ENCODE measurements at regions not wholly inside any gene's neighbourhood (a gene's known extent, or its start where the extent isn't known, plus 50 kb on each side); places are given as distances from the start of the nearest gene placed in this dataset.

DNA sequence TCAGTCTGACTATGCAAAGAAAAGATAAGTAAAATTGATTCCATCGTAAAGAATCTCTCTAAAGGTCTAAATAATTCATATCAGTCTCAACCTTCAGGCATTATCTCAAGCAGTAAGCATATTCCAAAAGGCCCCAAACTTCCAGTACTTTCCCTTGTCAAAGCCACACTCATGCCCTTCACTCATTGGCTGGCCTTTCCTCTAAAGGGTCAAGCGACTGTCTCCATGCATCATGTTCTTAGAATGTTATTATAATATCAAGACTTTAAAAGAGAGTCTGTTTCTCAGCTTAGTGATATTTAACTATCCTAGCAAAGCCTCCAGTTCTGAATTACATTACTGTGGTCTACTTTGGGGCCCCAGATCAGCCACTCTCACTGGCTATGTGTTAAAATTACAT is 271.3 kb downstream of the MREG start (continued):
- TF ChIP-seq MEF2A (IDR thresholded peaks at IDR 0.05; ENCODE audit: insufficient read depth, low read depth, low read length) (no peak), RAD21 (IDR thresholded peaks at IDR 0.05; ENCODE audit: insufficient read depth, low read depth, low read length) (no peak), ZNF217 (IDR thresholded peaks at IDR 0.05) (no peak), CBX3 (IDR thresholded peaks at IDR 0.05; ENCODE audit: borderline replicate concordance, low read depth) (no peak)

DNA sequence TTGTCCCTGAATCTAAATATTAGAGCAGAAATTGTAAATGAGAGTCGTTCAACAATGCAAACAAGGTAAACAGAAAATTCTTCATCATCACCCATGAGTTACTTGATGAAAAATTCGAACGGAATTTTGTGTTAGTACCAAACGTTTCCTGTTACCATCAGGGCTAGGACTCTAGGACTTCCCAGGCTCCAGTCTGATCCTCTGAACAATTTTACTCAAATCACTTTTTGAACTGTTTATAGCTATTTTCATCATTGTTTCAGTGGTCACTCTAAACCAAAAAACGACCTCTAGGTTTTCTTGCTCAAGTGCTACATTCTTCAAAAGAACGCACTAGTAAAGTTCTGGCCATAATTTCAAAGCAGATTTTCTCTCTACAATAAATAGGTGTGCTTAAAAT is 273.3 kb downstream of the MREG start:
- no peaks in the 10 kb centered on the region for H3K36me3 ChIP-seq (ENCODE audit: control insufficient read depth in 2 of 2, insufficient read depth in 2 of 2, low read length in 1 of 2)
- ChIA-PET POLR2A (no interaction called here), SMC1A (ENCODE audit: uncharacterized antibody, unreplicated experiment) (interaction anchor here (1.5 to 2.8 kb wide), 2 partner anchors 9 kb away, joined by 3 to 11 read pairs; no protein-coding TSS in a partner anchor), CTCF (no interaction called here), RAD21 (ENCODE audit: unreplicated experiment) (interaction anchor here (0.9 to 1.3 kb wide), 2 partner anchors 90 to 174 kb away, joined by 3 to 4 read pairs; no protein-coding TSS in a partner anchor)
- BruUV-seq (replicated peaks), result no TSS peak
- H2AFZ ChIP-seq (ENCODE audit: control insufficient read depth, low read depth, low read length), result no peak overlapping the region
- intact Hi-C loops (cut with micrococcal nuclease; ENCODE audit: unreplicated experiment) (no loop called here), in situ Hi-C loops (cut with MboI) (no loop called here)
- H4K20me1 ChIP-seq (ENCODE audit: control insufficient read depth, insufficient read depth), result no peaks in the 10 kb centered on the region
- DNase-seq (ENCODE audit: low read depth, low spot score) (no peak), FAIRE-seq (no peak), ATAC-seq (no peak)
- no peaks in the 10 kb centered on the region for H3K9me3 ChIP-seq (replicated peaks; ENCODE audit: control insufficient read depth, insufficient read depth, low read length)
- H3K27ac ChIP-seq (ENCODE audit: control insufficient read depth, insufficient read depth), result no peak overlapping the region
- no peak overlapping the region for H3K4me2 ChIP-seq (ENCODE audit: control insufficient read depth, insufficient read depth)
- no peaks in the 10 kb centered on the region for H3K4me1 ChIP-seq (ENCODE audit: control insufficient read depth, insufficient read depth, low read length)
- no peak overlapping the region for H3K9ac ChIP-seq (ENCODE audit: control insufficient read depth, insufficient read depth, low read length)
- 43% methylated on average over 6 of the region's 6 CpGs for WGBS (ENCODE audit: insufficient coverage, insufficient replicate concordance, low lambda C conversion rate, missing lambda C conversion rate)
- H3K79me2 ChIP-seq (ENCODE audit: control insufficient read depth, insufficient read depth, low read length), result no peaks in the 10 kb centered on the region
- no peak overlapping the region for H3K4me3 ChIP-seq
- no peaks in the 10 kb centered on the region for H3K27me3 ChIP-seq (replicated peaks in 1 of 2; ENCODE audit: control insufficient read depth in 2 of 2, insufficient read depth in 2 of 2, low read length in 1 of 2)
- TF ChIP-seq NFIC (IDR thresholded peaks at IDR 0.05; ENCODE audit: low read depth, low read length) (no peak), EGR1 (IDR thresholded peaks at IDR 0.05; ENCODE audit: borderline replicate concordance in 1 of 2, low read depth in 2 of 2, low read length in 2 of 2) (no peak), HDAC2 (IDR thresholded peaks at IDR 0.05) (no peak), CHD4 (IDR thresholded peaks at IDR 0.05) (no peak), JUNB (IDR thresholded peaks at IDR 0.05) (no peak), CBFB (IDR thresholded peaks at IDR 0.05; ENCODE audit: low read depth) (no peak), LARP7 (IDR thresholded peaks at IDR 0.05) (no peak), BRCA1 (IDR thresholded peaks at IDR 0.05; ENCODE audit: low read depth, low read length) (no peak), ZNF622 (IDR thresholded peaks at IDR 0.05) (no peak)
- TF ChIP-seq, protein P1, sequence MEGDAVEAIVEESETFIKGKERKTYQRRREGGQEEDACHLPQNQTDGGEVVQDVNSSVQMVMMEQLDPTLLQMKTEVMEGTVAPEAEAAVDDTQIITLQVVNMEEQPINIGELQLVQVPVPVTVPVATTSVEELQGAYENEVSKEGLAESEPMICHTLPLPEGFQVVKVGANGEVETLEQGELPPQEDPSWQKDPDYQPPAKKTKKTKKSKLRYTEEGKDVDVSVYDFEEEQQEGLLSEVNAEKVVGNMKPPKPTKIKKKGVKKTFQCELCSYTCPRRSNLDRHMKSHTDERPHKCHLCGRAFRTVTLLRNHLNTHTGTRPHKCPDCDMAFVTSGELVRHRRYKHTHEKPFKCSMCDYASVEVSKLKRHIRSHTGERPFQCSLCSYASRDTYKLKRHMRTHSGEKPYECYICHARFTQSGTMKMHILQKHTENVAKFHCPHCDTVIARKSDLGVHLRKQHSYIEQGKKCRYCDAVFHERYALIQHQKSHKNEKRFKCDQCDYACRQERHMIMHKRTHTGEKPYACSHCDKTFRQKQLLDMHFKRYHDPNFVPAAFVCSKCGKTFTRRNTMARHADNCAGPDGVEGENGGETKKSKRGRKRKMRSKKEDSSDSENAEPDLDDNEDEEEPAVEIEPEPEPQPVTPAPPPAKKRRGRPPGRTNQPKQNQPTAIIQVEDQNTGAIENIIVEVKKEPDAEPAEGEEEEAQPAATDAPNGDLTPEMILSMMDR (IDR thresholded peaks at IDR 0.05 in 2 of 3, conservative IDR thresholded peaks at IDR 0.05 in 1 of 3; ENCODE audit: control insufficient read depth in 2 of 3, extremely low read depth in 1 of 3, insufficient read depth in 1 of 3, low read depth in 3 of 3, low read length in 3 of 3), result no peak
- TF ChIP-seq, protein P2, sequence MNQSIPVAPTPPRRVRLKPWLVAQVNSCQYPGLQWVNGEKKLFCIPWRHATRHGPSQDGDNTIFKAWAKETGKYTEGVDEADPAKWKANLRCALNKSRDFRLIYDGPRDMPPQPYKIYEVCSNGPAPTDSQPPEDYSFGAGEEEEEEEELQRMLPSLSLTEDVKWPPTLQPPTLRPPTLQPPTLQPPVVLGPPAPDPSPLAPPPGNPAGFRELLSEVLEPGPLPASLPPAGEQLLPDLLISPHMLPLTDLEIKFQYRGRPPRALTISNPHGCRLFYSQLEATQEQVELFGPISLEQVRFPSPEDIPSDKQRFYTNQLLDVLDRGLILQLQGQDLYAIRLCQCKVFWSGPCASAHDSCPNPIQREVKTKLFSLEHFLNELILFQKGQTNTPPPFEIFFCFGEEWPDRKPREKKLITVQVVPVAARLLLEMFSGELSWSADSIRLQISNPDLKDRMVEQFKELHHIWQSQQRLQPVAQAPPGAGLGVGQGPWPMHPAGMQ (IDR thresholded peaks at IDR 0.05; ENCODE audit: borderline replicate concordance), result no peak
- TF ChIP-seq, protein P3, sequence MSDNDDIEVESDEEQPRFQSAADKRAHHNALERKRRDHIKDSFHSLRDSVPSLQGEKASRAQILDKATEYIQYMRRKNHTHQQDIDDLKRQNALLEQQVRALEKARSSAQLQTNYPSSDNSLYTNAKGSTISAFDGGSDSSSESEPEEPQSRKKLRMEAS (IDR thresholded peaks at IDR 0.05; ENCODE audit: low read depth, low read length), result no peak
- TF ChIP-seq, protein P4, sequence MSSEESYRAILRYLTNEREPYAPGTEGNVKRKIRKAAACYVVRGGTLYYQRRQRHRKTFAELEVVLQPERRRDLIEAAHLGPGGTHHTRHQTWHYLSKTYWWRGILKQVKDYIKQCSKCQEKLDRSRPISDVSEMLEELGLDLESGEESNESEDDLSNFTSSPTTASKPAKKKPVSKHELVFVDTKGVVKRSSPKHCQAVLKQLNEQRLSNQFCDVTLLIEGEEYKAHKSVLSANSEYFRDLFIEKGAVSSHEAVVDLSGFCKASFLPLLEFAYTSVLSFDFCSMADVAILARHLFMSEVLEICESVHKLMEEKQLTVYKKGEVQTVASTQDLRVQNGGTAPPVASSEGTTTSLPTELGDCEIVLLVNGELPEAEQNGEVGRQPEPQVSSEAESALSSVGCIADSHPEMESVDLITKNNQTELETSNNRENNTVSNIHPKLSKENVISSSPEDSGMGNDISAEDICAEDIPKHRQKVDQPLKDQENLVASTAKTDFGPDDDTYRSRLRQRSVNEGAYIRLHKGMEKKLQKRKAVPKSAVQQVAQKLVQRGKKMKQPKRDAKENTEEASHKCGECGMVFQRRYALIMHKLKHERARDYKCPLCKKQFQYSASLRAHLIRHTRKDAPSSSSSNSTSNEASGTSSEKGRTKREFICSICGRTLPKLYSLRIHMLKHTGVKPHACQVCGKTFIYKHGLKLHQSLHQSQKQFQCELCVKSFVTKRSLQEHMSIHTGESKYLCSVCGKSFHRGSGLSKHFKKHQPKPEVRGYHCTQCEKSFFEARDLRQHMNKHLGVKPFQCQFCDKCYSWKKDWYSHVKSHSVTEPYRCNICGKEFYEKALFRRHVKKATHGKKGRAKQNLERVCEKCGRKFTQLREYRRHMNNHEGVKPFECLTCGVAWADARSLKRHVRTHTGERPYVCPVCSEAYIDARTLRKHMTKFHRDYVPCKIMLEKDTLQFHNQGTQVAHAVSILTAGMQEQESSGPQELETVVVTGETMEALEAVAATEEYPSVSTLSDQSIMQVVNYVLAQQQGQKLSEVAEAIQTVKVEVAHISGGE (CRISPR knock-in tag; IDR thresholded peaks at IDR 0.05), result no peak
